Epithelial cell of proximal tubule (primary cell): ENCODE measurements at regions not wholly inside any gene's neighbourhood (a gene's known extent, or its start where the extent isn't known, plus 50 kb on each side); places are given as distances from the start of the nearest gene placed in this dataset.

Source experiments
- DNase-seq: peaks from one replicate; pipeline ENCODE4 v3.0.0-alpha.2; 2011; ENCODE audit warnings: low read depth
- H3K4me3 ChIP-seq: 2 replicates; pipeline ENCODE4 v1.5.1; 2011; ENCODE audit warnings: low read depth, mild to moderate bottlenecking, low read length
- CTCF ChIP-seq: conservative IDR thresholded peaks from 2 replicates; pipeline ENCODE4 v1.5.1; 2012; ENCODE audit warnings: low read depth, mild to moderate bottlenecking, low read length

- no peak for TF ChIP-seq CTCF
- DNase-seq, result no peak
Measured at GRCh38 chr1:229879746-229880145, 187.3 kb upstream of the GALNT2 start.

GRCh38 chr1:229880271-229881170 is 186.5 kb upstream of the GALNT2 start:
- H3K4me3 ChIP-seq, result no peak overlapping the region
- no peak for TF ChIP-seq CTCF
- no peak for DNase-seq

More at GRCh38 chr1:229879746-229880145, 187.3 kb upstream of the GALNT2 start:
- H3K4me3 ChIP-seq, result no peak overlapping the region

- no peak for DNase-seq
- no peak for TF ChIP-seq CTCF
- no peak overlapping the region for H3K4me3 ChIP-seq
Measured at GRCh38 chr1:229882621-229883020, 184.4 kb upstream of the GALNT2 start.

- DNase-seq, result no peak
- no peak overlapping the region for H3K4me3 ChIP-seq
- TF ChIP-seq CTCF, result no peak
Measured at GRCh38 chr1:229883504-229884200, 183.4 kb upstream of the GALNT2 start.

GRCh38 chr1:229884765-229885164 is 182.3 kb upstream of the GALNT2 start:
- no peak for TF ChIP-seq CTCF
- H3K4me3 ChIP-seq, result no peak overlapping the region
- DNase-seq, result no peak

- H3K4me3 ChIP-seq, result no peak overlapping the region
- no peak for TF ChIP-seq CTCF
- no peak for DNase-seq
Measured at GRCh38 chr1:229885568-229886495, 181.2 kb upstream of the GALNT2 start.
